ENCODE measurements at regions not wholly inside any gene's neighbourhood (a gene's known extent, or its start where the extent isn't known, plus 50 kb on each side); places are given as distances from the start of the nearest gene placed in this dataset.

DNA sequence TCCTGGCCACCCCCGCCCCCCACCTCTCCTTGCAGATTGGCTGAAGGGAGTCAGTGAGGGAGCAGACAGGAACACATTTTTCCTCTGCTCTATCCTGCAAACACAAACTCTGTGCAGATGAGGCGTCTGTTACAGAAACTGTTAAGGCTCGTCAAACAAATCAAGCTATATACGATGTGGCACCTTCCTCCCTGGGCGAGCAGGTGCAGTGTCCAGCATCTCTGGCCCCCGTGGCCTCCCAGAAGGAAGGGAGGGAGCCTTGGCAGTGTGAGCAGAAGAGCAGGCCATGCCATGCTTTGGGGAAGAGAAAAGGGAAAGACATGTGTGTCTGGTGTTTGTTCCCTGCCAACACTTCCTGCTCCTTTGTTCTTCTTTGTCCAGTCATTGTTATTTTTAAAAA, 267.8 kb downstream of the UTP18 start:
- CTCF ChIA-PET, result no interaction called here
- TF ChIP-seq, protein P1, sequence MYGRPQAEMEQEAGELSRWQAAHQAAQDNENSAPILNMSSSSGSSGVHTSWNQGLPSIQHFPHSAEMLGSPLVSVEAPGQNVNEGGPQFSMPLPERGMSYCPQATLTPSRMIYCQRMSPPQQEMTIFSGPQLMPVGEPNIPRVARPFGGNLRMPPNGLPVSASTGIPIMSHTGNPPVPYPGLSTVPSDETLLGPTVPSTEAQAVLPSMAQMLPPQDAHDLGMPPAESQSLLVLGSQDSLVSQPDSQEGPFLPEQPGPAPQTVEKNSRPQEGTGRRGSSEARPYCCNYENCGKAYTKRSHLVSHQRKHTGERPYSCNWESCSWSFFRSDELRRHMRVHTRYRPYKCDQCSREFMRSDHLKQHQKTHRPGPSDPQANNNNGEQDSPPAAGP (tag by site-specific recombination; IDR thresholded peaks at IDR 0.05), result no peak
- TF ChIP-seq ZBTB17 (tag by site-specific recombination; IDR thresholded peaks at IDR 0.05), result no peak
- TF ChIP-seq KLF10 (tag by site-specific recombination; IDR thresholded peaks at IDR 0.05), result no peak
- TF ChIP-seq ZBTB7A (tag by site-specific recombination; IDR thresholded peaks at IDR 0.05; ENCODE audit: low read depth), result no peak
- no peak for TF ChIP-seq ZBTB20 (tag by site-specific recombination; IDR thresholded peaks at IDR 0.05)
- TF ChIP-seq ZNF596 (tag by site-specific recombination; IDR thresholded peaks at IDR 0.05), result no peak
- TF ChIP-seq ZNF549 (tag by site-specific recombination; IDR thresholded peaks at IDR 0.05), result no peak
- TF ChIP-seq, protein P2, sequence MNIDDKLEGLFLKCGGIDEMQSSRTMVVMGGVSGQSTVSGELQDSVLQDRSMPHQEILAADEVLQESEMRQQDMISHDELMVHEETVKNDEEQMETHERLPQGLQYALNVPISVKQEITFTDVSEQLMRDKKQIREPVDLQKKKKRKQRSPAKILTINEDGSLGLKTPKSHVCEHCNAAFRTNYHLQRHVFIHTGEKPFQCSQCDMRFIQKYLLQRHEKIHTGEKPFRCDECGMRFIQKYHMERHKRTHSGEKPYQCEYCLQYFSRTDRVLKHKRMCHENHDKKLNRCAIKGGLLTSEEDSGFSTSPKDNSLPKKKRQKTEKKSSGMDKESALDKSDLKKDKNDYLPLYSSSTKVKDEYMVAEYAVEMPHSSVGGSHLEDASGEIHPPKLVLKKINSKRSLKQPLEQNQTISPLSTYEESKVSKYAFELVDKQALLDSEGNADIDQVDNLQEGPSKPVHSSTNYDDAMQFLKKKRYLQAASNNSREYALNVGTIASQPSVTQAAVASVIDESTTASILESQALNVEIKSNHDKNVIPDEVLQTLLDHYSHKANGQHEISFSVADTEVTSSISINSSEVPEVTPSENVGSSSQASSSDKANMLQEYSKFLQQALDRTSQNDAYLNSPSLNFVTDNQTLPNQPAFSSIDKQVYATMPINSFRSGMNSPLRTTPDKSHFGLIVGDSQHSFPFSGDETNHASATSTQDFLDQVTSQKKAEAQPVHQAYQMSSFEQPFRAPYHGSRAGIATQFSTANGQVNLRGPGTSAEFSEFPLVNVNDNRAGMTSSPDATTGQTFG (tag by site-specific recombination; IDR thresholded peaks at IDR 0.05; ENCODE audit: borderline replicate concordance), result no peak
- TF ChIP-seq, protein P3, sequence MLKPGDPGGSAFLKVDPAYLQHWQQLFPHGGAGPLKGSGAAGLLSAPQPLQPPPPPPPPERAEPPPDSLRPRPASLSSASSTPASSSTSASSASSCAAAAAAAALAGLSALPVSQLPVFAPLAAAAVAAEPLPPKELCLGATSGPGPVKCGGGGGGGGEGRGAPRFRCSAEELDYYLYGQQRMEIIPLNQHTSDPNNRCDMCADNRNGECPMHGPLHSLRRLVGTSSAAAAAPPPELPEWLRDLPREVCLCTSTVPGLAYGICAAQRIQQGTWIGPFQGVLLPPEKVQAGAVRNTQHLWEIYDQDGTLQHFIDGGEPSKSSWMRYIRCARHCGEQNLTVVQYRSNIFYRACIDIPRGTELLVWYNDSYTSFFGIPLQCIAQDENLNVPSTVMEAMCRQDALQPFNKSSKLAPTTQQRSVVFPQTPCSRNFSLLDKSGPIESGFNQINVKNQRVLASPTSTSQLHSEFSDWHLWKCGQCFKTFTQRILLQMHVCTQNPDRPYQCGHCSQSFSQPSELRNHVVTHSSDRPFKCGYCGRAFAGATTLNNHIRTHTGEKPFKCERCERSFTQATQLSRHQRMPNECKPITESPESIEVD (tag by site-specific recombination; IDR thresholded peaks at IDR 0.05), result no peak
- TF ChIP-seq ZNF660 (tag by site-specific recombination; IDR thresholded peaks at IDR 0.05), result no peak
- no peak for TF ChIP-seq ZBTB8A (tag by site-specific recombination; IDR thresholded peaks at IDR 0.05)
- no peak for TF ChIP-seq ZNF529 (tag by site-specific recombination; IDR thresholded peaks at IDR 0.05; ENCODE audit: insufficient replicate concordance)
- TF ChIP-seq BCL11B (tag by site-specific recombination; IDR thresholded peaks at IDR 0.05; ENCODE audit: low read depth), result no peak
- no peak for TF ChIP-seq YY2 (tag by site-specific recombination; IDR thresholded peaks at IDR 0.05)
- H3K4me1 ChIP-seq (ENCODE audit: control insufficient read depth, insufficient read depth, low read length), result no peaks in the 10 kb centered on the region
- no peaks in the 10 kb centered on the region for H3K9me3 ChIP-seq (ENCODE audit: control insufficient read depth, insufficient read depth, low read depth, low read length)
- H3K4me3 ChIP-seq (ENCODE audit: low read depth, low read length), result no peak overlapping the region
- no peak overlapping the region for H3K27ac ChIP-seq (ENCODE audit: extremely low read depth, low read depth, low read length)
- POLR2A ChIA-PET, result no interaction called here
- H3K36me3 ChIP-seq (ENCODE audit: control insufficient read depth in 2 of 2, insufficient read depth in 1 of 2, low read length in 2 of 2), result no peaks in the 10 kb centered on the region

DNA sequence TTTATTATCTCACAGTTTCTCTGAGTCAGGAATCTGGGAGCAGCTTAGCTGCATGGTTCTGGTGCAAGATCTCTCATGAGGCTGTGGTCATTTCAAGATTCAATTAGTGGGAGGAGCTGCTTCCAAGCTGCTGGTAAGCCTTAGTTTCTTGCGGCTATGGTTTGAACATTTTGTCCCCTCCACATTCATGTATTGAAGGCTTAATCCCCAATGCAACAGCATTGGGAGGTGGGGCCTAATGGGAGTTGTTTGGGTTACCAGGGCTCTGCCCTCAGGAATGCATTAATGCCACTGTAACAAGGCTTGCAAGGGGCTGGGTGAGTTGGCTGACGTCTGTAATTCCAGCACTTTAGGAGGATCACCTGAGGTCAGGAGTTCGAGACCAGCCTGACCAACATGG, 272.9 kb downstream of the UTP18 start:
- Histone ChIP-seq H3K27ac (ENCODE audit: extremely low read depth, low read depth, low read length) (no peak overlapping the region), H3K36me3 (ENCODE audit: control insufficient read depth in 2 of 2, insufficient read depth in 1 of 2, low read length in 2 of 2) (no peaks in the 10 kb centered on the region), H3K9me3 (ENCODE audit: control insufficient read depth, insufficient read depth, low read depth, low read length) (no peaks in the 10 kb centered on the region; the same call in 1 of the 2 replicates), H3K4me1 (ENCODE audit: control insufficient read depth, insufficient read depth, low read length) (no peaks in the 10 kb centered on the region), H3K4me3 (ENCODE audit: low read depth, low read length) (no peak overlapping the region)
- ChIA-PET CTCF (interaction anchor here (0.6 to 4.0 kb wide), 5 partner anchors 24 to 235 kb away, joined by 3 to 20 read pairs (median 3); no protein-coding TSS in a partner anchor), POLR2A (no interaction called here)
- no peak for TF ChIP-seq ZNF416 (tag by site-specific recombination; IDR thresholded peaks at IDR 0.05)
- no peak for TF ChIP-seq KLF8 (tag by site-specific recombination; IDR thresholded peaks at IDR 0.05)
- TF ChIP-seq ZNF792 (tag by site-specific recombination; IDR thresholded peaks at IDR 0.05), result no peak
- TF ChIP-seq, protein P4, sequence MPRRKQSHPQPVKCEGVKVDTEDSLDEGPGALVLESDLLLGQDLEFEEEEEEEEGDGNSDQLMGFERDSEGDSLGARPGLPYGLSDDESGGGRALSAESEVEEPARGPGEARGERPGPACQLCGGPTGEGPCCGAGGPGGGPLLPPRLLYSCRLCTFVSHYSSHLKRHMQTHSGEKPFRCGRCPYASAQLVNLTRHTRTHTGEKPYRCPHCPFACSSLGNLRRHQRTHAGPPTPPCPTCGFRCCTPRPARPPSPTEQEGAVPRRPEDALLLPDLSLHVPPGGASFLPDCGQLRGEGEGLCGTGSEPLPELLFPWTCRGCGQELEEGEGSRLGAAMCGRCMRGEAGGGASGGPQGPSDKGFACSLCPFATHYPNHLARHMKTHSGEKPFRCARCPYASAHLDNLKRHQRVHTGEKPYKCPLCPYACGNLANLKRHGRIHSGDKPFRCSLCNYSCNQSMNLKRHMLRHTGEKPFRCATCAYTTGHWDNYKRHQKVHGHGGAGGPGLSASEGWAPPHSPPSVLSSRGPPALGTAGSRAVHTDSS (tag by site-specific recombination; IDR thresholded peaks at IDR 0.05), result no peak
- no peak for TF ChIP-seq OSR2 (tag by site-specific recombination; IDR thresholded peaks at IDR 0.05)
- TF ChIP-seq ZNF660 (tag by site-specific recombination; IDR thresholded peaks at IDR 0.05), result no peak
- no peak for TF ChIP-seq MYNN (tag by site-specific recombination; IDR thresholded peaks at IDR 0.05; ENCODE audit: borderline replicate concordance)
- TF ChIP-seq, protein P1 (tag by site-specific recombination; IDR thresholded peaks at IDR 0.05), result no peak
- no peak for TF ChIP-seq ZNF549 (tag by site-specific recombination; IDR thresholded peaks at IDR 0.05)
- TF ChIP-seq ZNF121 (tag by site-specific recombination; IDR thresholded peaks at IDR 0.05), result no peak
- TF ChIP-seq, protein P5, sequence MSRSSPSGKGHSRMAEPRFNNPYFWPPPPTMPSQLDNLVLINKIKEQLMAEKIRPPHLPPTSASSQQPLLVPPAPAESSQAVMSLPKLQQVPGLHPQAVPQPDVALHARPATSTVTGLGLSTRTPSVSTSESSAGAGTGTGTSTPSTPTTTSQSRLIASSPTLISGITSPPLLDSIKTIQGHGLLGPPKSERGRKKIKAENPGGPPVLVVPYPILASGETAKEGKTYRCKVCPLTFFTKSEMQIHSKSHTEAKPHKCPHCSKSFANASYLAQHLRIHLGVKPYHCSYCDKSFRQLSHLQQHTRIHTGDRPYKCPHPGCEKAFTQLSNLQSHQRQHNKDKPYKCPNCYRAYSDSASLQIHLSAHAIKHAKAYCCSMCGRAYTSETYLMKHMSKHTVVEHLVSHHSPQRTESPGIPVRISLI (tag by site-specific recombination; IDR thresholded peaks at IDR 0.05), result no peak
- TF ChIP-seq TRIM28 (IDR thresholded peaks at IDR 0.05; ENCODE audit: borderline replicate concordance, low read length), result no peak
